Prostate gland (tissue), 2 donors: ENCODE measurements at regions not wholly inside any gene's neighbourhood (a gene's known extent, or its start where the extent isn't known, plus 50 kb on each side); places are given as distances from the start of the nearest gene placed in this dataset.

ENCODE experiments used
- POLR2A ChIP-seq: fragments of 450-650 bp; IDR thresholded peaks from one replicate; pipeline ENCODE4 v1.6.1; 2016; ENCODE audit warnings: antibody characterized with exemption, mild to moderate bottlenecking
- POLR2AphosphoS5 ChIP-seq: sonication (generic); formaldehyde crosslinking; IDR thresholded peaks from one replicate; pipeline ENCODE4 v1.6.1; 2017; ENCODE audit warnings: antibody characterized with exemption
- TF ChIP-seq, protein P1 (sequence below), 4 experiments: fragments of 200-600 bp in 2 of 4; fragments of 450-650 bp in 2 of 4; sonication (generic) in 2 of 4; IDR thresholded peaks; 1 replicate in 3 of 4; 2 replicates in 1 of 4; pipeline ENCODE4 v1.5.1; 2016 to 2019; ENCODE audit warnings: antibody characterized with exemption in 4 of 4, mild to moderate bottlenecking in 2 of 4, moderate library complexity in 2 of 4

DNA sequence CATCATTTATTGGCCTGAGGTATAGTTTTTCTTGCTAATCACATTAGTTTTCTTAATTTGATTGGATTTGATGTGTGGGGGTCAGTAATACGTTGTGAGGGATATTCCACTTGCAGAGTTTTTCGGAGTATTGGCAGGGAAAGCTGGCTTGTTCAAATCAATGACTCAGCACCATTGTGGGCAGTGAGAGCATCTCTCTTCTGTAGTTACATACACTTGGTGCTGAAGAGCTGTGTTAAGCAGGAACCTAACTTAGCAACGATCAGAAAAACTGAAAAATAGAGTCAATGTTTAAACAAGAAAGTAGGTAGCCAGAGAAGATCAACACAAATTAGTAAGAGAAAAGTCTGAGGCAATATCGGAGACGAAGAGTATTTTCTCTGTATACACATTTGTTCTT lies 344.6 kb upstream of the EDIL3 start:
- TF ChIP-seq, protein P1, sequence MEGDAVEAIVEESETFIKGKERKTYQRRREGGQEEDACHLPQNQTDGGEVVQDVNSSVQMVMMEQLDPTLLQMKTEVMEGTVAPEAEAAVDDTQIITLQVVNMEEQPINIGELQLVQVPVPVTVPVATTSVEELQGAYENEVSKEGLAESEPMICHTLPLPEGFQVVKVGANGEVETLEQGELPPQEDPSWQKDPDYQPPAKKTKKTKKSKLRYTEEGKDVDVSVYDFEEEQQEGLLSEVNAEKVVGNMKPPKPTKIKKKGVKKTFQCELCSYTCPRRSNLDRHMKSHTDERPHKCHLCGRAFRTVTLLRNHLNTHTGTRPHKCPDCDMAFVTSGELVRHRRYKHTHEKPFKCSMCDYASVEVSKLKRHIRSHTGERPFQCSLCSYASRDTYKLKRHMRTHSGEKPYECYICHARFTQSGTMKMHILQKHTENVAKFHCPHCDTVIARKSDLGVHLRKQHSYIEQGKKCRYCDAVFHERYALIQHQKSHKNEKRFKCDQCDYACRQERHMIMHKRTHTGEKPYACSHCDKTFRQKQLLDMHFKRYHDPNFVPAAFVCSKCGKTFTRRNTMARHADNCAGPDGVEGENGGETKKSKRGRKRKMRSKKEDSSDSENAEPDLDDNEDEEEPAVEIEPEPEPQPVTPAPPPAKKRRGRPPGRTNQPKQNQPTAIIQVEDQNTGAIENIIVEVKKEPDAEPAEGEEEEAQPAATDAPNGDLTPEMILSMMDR (IDR thresholded peaks at IDR 0.05), result no peak
- no peak for TF ChIP-seq POLR2A
- TF ChIP-seq POLR2AphosphoS5, result no peak
